COR-L47 (cell line): ENCODE measurements at regions not wholly inside any gene's neighbourhood (a gene's known extent, or its start where the extent isn't known, plus 50 kb on each side); places are given as distances from the start of the nearest gene placed in this dataset.

Source experiments
- DNase-seq: peaks from one replicate; lab custom pipeline; 2025; lab: John Stamatoyannopoulos, UW

DNA sequence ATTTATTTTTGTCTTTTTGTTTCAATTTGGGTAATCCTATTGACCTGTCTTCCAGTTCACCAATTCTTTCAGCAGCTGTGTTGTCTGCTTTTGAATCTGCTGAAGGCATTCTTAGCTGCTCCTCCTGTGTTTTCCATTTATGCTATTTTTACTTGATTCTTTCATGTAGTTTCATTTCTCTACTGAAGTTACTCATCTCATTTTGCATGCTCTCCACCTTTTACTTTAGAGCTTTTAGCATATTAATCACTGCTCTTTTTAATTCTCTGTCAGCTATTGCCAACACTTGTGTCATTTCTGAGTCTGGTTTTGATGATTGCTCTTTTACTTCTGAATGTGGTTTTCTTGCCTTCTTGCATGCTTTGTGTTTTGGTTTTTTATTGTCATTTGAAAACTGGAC lies 496.0 kb upstream of the CLINT1 start:
- DNase-seq: no peak

DNA sequence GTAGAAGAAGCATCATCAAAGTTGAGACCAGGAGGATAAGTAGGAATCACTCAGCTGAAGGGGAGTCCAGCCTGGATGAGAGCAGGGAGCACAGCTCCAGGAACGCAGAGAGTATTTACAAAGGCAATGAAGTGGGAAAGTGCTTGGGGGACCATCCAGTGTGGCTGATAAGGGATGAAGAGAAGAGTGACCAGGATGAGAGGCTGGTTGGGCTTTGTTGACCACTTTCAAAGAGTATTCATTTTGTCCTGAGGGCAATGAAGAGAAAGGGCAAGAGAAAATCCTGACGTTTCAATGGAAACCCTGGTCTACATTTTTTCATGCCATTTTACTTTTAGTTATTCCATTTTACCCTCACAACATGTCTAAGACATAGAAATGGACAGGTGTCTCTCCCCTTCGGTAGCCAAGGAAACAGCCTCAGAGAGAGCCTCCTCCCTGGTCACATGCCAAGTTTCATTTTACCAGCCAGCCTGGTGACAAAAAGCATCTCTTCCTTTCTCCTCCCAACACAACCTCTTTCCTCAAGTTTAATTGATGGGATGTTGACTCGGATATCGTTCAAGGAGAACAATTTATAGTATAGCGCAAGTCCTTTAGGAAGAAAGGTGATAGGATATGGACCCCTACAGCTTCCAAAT lies 492.7 kb upstream of the CLINT1 start:
- DNase-seq: no peak

DNA sequence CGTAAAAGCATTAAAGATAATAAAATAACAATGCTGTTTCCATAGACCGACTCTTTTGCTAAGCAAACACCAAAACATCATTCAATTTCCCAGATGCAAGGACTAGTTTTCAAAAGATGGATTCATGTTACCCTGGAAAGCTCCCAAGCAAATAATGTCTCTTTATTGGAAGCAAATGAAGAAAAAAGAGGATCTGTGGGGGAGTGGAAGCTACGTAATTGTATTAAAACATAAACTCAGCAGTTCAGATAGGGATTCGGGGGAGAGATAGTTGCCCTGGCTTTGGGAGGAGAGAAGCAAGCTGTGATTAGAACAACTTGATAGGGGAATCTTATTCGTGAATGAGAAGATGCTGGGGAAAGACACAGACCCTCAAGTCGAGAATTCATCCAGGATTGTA lies 491.0 kb upstream of the CLINT1 start:
- DNase-seq: no peak

DNA sequence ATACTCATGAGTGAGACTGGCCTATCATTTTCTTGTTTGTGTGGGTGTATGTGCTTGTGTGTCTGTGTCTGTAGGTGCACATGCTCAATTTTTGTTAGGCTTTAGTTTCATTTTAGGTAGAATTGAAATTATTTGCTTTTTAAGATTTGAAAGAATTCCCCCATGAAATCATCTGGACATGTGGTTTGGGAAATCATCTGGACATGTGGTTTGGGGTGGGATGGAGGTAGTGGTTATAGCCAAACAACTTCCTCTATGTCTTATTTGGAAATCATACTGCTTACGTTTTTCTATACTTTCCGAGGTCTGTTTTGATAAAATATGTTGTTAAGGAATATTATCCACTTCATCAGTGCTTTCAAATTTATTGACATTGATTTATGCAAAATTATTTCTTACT lies 485.4 kb upstream of the CLINT1 start:
- no peak for DNase-seq

DNA sequence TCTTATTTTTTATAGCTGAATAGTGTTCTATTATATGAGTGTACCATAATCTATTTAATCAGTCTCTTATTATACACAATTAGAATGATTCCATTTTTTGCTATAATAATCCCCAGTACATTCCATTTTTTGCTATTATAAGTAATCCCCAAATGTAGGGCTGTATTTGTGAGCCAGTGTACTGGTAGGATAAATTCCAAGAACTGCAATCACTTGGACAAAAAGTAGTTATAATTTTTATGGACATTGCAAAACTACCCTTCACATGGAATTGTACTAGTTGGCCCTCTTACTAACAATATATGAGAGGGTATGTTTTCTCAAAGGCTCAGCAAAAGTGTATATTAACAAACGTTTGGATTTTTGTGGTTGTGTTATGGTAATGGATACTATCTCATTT lies 481.7 kb upstream of the CLINT1 start:
- DNase-seq: no peak

DNA sequence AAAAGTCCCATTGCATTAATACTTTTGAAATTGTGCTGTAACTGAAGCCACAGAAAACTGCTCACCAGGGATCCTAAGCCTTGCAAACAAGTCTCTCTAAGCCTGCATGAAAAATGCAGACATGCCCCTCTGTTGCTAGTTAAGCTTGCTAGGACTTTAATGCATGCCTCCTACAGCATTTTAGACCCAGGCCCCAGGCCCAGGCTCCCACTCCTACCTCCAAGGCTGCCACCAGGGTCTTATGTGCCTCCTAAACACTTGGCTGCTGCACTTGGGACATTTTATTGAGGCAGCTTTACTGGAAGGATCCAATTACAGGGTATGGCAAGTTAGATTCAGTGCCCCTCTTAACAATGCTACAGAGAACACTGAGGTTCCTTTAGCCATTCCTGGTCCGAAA lies 467.3 kb upstream of the CLINT1 start:
- no peak for DNase-seq

DNA sequence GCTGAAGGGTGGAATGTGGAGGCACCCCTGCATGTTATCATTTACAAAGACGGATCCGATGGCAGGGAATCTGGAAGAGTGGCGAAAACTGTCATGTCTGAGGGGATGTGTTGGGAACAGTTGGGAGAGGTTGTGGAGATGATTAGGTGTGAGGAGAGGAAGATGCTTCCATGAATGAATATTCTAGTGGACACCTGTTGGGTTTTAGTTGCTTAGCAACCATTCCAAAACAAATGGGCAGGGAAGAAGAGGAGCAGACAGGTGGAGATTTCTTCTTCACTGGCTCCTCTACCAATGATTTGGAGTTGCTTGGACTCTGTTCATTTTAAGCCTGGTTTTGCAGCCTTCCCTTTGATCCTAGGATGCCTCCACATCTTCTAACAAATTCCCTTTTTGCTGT lies 465.3 kb upstream of the CLINT1 start:
- no peak for DNase-seq

DNA sequence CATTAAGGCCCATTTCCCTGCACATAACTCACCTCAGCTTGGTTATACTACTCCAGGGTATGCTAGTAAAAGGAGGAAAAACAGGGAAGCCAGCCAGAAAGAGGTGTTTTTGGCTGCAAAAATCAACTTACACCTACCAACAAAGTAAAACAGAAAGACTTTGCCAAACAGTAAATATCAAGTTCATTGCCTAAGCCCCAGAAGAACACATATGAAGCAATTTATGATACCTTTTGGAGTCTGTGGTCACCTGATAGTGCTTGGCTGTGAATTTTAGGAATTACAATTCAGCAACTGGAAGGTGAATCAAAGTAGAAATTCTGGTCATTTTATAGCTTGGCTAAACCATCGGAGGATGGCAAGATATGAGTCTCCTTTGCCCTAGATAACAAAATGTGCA lies 463.7 kb upstream of the CLINT1 start:
- DNase-seq: no peak

DNA sequence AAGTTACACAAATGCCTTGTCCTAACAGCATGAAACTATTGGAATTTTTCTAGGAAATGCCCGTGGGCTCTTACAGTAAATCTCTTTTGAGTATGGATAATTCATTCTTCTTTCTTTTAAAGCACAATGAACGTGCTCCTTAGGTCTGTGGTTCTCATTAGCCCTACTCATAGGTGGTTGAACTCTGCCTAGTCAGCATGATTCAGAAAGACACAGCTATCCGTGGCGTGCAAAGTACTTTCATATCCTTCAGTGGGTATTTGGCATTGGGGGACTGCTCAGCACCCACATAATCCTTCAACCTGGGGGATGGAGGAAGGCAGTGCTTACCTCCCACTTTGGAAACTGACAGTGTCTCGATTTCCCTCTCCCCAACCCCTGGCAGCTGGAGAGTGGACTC lies 462.0 kb upstream of the CLINT1 start:
- DNase-seq: no peak

DNA sequence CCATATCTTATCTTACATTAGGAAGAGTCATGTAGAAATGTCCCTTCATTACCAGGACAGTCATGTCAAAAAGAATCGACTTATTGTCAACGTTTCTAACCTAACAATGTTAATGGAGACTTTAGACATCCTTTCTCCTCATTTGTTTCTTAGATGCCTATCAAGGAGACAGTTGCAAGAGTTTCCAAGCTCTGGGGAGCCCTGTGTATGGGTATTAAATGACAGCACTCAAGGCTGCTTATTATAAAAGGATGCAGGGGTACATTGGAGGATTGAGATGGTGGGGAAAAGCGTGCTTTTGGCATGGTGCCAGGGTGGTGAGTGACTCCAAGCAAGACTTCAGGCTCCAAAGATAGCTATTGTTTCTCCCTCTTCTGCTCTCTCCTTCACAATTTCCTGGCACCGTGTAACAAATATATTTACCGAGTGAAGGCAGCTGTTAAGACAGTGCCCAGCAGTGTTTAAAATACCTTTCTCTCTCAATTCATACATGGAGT lies 461.3 kb upstream of the CLINT1 start:
- DNase-seq: no peak

DNA sequence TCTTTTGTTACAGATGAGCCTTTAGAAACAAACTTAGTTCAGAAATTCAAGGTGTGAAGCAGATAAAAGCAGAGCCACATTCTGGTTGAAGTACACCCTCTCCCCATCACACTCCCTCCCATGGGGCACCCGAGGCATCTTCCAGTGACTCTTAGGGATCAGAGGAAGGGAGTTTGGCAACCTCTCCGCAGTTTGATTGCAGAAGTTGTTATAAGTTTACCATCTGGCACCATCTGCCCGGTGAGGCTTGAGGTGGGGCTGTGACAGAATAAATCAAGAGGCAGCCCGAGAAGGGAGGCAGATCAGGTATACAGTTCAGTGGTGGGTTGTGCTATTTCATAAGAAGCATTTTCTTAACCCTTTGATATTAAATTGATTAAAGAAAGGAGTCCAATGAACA lies 458.6 kb upstream of the CLINT1 start:
- no peak for DNase-seq

DNA sequence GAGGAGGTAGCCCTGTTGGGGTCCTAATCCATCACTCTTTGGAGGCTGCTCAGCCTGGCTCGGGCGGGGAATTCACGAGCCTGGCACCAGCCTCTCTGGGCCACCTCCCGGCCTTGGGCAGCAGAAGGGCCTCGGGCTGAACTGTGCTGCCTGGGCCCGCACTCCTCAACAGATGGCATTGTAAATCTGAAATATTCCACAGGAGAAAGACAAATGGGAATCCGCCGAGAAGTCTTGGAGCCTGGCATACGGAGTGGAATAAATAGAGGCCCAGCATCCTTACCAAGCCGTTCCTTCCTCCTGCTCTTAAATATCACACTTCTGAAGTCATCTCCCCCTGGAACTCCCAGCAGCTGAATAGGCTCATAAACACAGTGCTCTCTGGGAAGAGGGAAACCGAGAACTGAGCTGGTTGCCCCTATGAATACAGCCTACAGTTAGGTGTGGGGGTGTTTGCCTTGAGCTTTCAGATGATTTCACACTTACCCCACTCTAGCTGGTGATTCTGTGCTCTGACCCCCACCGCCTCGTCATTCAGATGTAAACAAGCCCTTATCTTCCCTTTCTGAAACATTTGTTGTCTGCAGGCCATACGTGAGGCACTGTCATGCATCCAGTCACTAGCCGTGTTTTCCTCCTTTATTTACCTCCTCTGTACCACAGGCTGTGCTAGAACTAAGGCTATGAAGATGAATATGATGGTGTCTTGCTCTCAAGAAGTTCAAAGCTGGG lies 455.0 kb upstream of the CLINT1 start:
- no peak for DNase-seq

DNA sequence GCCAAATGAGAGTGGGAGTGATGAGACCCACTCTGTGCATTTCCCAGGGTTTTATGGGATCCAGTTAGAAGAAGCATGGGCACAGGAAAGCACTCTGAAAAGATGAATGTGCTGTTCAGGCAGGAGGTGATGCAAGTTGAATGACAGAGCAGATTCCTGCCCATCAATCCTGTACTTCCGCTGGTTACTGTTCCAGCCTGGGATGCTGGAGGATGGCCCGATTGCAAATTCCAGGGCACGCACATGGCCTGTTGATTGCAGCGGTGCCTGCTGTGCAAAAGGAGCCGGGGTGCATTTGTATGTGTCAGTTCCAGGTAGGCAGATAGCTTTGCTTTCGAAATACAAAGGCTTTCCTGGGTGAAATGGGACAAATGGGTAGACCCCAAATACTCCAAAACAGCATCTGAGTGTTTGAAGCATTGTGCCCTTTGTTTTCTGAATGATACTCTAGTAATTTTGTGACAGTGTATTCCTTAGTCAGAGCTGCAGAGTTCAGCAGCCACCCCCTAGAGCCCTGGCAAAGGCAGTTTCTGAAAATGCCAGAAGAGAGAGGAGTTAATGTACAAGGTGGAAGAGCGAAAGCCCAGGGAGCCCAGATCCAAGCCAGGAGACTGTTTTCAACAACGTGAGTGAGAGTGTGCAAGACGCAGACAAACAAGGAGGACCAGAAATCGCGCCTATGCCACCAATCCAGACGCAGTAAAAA lies 454.2 kb upstream of the CLINT1 start:
- DNase-seq: no peak

DNA sequence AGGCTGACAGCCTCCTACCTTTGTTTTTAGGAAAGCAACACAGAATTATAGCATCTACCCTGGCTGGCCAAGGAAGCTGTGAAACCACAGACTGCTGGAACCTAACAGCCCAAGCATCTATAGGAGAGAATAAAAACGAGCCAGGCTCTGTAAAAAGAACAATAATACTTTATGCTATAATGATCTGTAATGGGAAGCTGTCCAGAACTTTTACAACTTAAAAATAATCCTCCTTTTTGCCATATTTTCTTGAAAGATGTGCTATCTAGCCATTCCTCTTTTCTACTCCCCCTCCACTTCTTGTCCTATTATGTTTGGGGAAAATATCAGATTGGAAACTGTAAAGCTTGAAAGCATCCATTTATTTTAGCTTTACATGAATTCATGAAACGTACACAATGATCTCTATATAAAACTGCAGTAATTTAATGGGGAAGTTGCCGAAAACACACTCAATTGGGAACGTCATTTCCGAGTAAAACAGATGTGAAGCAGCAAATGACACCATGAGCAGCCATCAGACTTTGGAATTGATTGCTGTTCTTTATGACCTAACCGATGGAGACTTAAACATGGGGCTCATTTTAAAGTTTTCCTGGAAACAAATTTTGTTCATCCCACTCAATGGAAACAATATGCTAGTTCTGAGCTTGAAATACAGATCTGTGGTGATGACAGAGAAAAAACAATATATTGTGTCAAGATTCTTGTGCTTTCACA lies 450.3 kb upstream of the CLINT1 start:
- no peak for DNase-seq

DNA sequence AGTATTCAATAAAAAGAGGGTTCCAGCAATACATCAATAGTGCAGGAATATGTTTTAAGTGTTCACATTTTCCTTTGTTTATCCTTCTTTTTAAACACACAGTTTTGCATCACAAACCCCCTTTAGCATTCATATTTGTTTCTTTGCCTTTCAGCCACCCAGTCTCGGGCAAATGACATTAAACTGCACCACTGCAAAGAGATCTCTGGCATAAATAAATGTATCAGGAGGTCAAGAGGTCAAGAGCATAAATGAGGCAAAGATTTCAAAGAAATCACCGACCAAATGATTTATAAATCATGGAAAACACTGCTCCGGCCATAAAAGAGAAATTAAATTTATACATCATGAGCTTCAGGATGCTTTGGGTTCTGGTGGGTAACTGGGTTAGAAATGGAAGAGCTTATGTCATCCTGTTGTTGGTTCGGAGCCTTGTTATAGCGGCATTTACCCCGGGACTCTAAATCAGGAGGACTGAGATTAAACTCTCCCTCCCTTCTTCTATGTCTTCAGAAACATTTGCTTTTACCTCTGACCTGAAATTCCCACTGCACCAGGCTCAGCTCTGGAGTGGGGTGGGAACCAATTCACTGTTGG lies 449.6 kb upstream of the CLINT1 start:
- no peak for DNase-seq

DNA sequence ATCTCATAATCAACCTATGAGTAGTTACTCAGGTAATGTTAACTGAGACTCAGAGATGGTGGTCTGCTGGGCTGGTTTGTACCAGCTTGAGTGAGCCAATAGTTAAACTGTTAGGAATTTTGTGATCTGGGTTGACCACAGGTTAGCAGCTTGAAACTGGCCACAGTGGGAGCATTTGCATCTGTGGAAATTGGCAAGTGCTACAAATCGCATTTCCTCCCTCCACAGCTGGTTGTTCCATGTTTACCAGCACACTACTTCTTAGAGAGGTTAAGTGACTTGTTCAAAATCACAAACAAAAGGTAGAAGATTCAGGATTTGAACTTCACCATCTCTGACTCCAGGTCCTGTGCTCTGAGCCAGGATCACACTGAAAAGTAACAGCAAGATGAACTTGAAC lies 446.9 kb upstream of the CLINT1 start:
- DNase-seq: no peak

DNA sequence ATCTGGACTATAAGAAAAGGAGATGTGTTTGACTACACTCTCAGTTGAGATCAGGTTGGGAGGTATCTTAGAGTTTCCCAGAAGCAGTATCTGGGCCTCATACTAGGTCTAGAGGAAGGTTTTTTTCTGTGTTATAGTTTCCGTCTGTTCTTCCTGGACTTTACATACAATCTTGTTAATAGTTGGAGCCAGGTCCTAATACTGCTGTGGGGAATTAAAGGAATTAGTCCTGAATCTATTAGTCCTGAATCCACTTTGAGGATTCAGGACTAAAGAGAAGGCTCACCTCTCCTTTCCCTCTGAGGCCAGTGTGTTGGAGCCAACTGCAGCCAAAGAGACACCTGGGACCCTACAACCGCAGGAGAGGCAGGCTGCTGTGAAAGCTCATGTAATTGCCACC lies 445.7 kb upstream of the CLINT1 start:
- no peak for DNase-seq

DNA sequence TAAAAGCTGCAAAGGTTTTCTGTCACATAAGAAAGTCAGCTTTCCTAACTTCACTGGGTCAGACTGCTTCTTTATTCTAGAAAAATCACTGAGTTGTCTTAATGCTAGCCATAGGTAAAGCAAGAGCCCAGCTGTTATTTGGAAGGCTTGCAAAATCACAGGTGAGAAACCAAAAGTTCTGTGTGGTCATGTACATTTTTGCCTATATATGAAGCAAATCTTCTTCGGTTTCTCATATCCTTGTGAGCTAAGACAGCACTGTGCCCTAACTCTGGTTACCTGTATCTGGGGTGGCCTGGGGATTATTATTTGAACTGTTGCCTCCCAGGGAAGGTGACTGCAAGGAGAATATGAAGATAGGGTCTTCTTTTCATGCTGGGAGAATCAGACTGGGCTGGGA lies 444.9 kb upstream of the CLINT1 start:
- DNase-seq: no peak

DNA sequence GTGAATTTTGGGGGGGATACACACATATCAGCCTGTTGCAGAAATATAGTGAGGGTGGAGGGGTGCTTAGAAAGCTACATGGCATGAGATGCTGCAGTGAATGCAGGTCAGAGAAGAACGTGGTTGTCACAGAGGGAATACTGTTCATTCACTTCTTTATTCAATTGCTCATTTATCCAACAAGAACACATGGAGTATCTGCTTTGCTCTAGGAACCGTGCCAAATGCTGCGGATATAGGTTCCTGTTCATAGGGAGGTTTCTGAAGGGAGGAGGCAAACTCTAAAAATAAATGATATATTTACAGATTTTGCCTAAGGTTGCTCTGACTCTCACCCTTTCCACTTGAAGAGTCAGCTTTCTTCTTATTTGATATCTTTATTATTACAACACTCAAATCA lies 444.3 kb upstream of the CLINT1 start:
- DNase-seq: no peak

DNA sequence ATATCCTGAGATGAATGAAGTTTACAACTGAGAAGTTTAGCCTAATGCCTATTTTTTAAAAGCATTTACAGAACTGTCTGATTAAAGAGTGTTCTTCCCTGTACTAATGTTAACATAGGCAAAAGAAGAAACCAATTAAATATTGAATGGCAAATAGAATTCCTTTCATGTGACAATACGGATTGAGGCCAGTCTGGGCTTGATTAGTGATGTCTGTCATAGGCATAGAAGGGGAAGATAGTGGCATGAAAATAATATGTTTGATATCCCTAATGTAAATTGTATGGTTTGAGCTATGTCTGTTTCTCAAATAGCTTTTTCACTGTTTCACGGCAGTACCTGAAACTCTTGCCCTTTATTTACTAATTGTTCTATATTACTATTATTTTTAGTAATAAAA lies 443.1 kb upstream of the CLINT1 start:
- no peak for DNase-seq

DNA sequence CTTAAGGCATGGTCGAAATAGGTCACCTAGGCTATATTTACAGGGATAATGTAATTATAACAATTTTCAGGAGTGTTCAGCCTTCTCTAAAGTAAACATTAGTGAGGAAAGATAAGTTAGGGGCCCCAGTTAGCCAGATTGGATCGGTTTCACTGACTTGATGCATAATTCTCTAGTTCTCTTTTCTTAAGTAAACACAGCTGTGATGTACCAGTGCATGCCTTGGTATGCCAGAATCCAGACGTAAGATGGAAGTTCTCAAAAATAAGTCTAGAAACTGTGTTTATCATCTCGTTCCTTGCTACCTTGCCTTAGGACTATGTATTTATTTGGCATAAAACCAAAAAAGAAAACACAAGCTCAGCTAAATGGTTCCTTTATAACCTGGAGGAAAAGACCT lies 442.2 kb upstream of the CLINT1 start:
- no peak for DNase-seq

DNA sequence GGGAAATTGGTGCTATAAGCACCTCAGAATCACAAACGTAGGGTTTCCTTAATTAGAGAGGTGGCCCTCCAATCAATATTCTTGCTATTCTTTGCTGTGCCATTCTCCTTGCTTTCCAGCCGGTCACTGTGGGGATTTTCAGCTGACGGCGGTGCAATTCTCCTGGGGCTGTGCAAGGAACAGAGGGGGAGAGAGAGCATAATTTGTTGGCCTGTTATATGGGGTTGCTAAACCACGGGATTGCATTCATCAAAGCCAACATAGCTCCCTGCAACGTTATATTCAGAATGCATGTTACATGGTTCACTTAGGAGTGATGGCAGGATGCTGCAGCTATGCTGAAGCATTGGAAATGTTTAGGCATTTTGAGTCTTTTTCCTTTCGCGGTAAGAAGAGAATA lies 441.3 kb upstream of the CLINT1 start:
- DNase-seq: no peak
